ENCODE measurements at regions not wholly inside any gene's neighbourhood (a gene's known extent, or its start where the extent isn't known, plus 50 kb on each side); places are given as distances from the start of the nearest gene placed in this dataset.

GRCh38 chr4:13268703-13269102 is 215.4 kb downstream of the RAB28 start:
- Histone ChIP-seq H3K9me3 (no peaks in the 10 kb centered on the region), H3K4me3 (no peak overlapping the region), H3K4me1 (no peaks in the 10 kb centered on the region), H3K27me3 (no peaks in the 10 kb centered on the region), H3K36me3 (no peaks in the 10 kb centered on the region), H3K27ac (no peak overlapping the region)
- WGBS, 2 donors = 75 to 83% methylated on average over 3 of the region's 3 CpGs
- TF ChIP-seq CTCF (IDR thresholded peaks at IDR 0.05) = no peak
- ATAC-seq (no peak), FAIRE-seq (no peak), DNase-seq (no peak)
- intact Hi-C loops (cut with DNase I) = no loop called here

- no peak for DNase-seq
- Histone ChIP-seq H3K36me3 (no peaks in the 10 kb centered on the region), H3K4me3 (no peak overlapping the region), H3K4me1 (no peaks in the 10 kb centered on the region), H3K27ac (no peak overlapping the region), H3K27me3 (no peaks in the 10 kb centered on the region), H3K9me3 (no peaks in the 10 kb centered on the region)
- TF ChIP-seq CTCF (IDR thresholded peaks at IDR 0.05) = no peak
- no peak for FAIRE-seq
- intact Hi-C loops (cut with DNase I) = no loop called here
- ATAC-seq = no peak
- WGBS, 2 donors = 76 to 92% methylated on average over 4 of the region's 4 CpGs
These were observed 216.0 kb downstream of the RAB28 start for GRCh38 chr4:13268165-13268564.

- no peaks in the 10 kb centered on the region for H3K4me1 ChIP-seq
- DNase-seq (no peak), ATAC-seq (no peak), FAIRE-seq (no peak)
- no peaks in the 10 kb centered on the region for H3K36me3 ChIP-seq
- intact Hi-C loops (cut with DNase I) = no loop called here
- H3K4me3 ChIP-seq = no peak overlapping the region
- H3K27ac ChIP-seq = no peak overlapping the region
- no peaks in the 10 kb centered on the region for H3K9me3 ChIP-seq
- WGBS, 2 donors = 61 to 71% methylated on average over 2 of the region's 2 CpGs
- no peaks in the 10 kb centered on the region for H3K27me3 ChIP-seq
- TF ChIP-seq CTCF (IDR thresholded peaks at IDR 0.05) = no peak
These were observed 217.0 kb downstream of the RAB28 start for GRCh38 chr4:13267091-13267490.

GRCh38 chr4:13266687-13267086 is 217.5 kb downstream of the RAB28 start:
- DNase-seq (no peak), FAIRE-seq (no peak), ATAC-seq (no peak)
- no peaks in the 10 kb centered on the region for H3K4me1 ChIP-seq
- intact Hi-C loops (cut with DNase I) = no loop called here
- no peaks in the 10 kb centered on the region for H3K9me3 ChIP-seq
- no peak overlapping the region for H3K27ac ChIP-seq
- H3K27me3 ChIP-seq = no peaks in the 10 kb centered on the region
- no peak overlapping the region for H3K4me3 ChIP-seq
- no peaks in the 10 kb centered on the region for H3K36me3 ChIP-seq
- WGBS, 2 donors = 73 to 75% methylated on average over 3 of the region's 3 CpGs
- TF ChIP-seq CTCF (IDR thresholded peaks at IDR 0.05) = no peak

GRCh38 chr4:13263967-13264525 is 220.1 kb downstream of the RAB28 start:
- no peak for TF ChIP-seq CTCF (IDR thresholded peaks at IDR 0.05)
- Histone ChIP-seq H3K27me3 (no peaks in the 10 kb centered on the region), H3K4me1 (no peaks in the 10 kb centered on the region), H3K27ac (no peak overlapping the region), H3K4me3 (no peak overlapping the region), H3K9me3 (no peaks in the 10 kb centered on the region), H3K36me3 (no peaks in the 10 kb centered on the region)
- FAIRE-seq (no peak), ATAC-seq (no peak), DNase-seq (no peak)
- intact Hi-C loops (cut with DNase I) = no loop called here
- 82 to 92% methylated on average over 4 of the region's 4 CpGs for WGBS, 2 donors

Measured in pancreas (tissue), 10 donors.